ENCODE measurements at regions not wholly inside any gene's neighbourhood (a gene's known extent, or its start where the extent isn't known, plus 50 kb on each side); places are given as distances from the start of the nearest gene placed in this dataset.

GRCh38 chr20:22390543-22390903, 193.8 kb downstream of the FOXA2 start:
- TF ChIP-seq, protein P1, sequence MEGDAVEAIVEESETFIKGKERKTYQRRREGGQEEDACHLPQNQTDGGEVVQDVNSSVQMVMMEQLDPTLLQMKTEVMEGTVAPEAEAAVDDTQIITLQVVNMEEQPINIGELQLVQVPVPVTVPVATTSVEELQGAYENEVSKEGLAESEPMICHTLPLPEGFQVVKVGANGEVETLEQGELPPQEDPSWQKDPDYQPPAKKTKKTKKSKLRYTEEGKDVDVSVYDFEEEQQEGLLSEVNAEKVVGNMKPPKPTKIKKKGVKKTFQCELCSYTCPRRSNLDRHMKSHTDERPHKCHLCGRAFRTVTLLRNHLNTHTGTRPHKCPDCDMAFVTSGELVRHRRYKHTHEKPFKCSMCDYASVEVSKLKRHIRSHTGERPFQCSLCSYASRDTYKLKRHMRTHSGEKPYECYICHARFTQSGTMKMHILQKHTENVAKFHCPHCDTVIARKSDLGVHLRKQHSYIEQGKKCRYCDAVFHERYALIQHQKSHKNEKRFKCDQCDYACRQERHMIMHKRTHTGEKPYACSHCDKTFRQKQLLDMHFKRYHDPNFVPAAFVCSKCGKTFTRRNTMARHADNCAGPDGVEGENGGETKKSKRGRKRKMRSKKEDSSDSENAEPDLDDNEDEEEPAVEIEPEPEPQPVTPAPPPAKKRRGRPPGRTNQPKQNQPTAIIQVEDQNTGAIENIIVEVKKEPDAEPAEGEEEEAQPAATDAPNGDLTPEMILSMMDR (IDR thresholded peaks at IDR 0.05), result no peak
- TF ChIP-seq POLR2AphosphoS5 (IDR thresholded peaks at IDR 0.05), result no peak
- no peak for TF ChIP-seq EP300 (IDR thresholded peaks at IDR 0.05)
